ENCODE measurements at regions not wholly inside any gene's neighbourhood (a gene's known extent, or its start where the extent isn't known, plus 50 kb on each side); places are given as distances from the start of the nearest gene placed in this dataset.
A peak's percentile ranks its signal among the peaks of the same experiment; 100 is the strongest.

- Mint-ChIP-seq H3K9me3 (peaks cover 0 to 5% (median 2%) of the 10 kb centered on the region in 7 donors), H3K4me3 (no peak overlapping the region), H3K4me1 (peaks cover 0 to 12% (median 5%) of the 10 kb centered on the region in 4 donors), H3K27me3 (no peaks in the 10 kb centered on the region), H3K27ac (no peak overlapping the region), H3K36me3 (peaks cover 8% of the 10 kb centered on the region)
- H3K27me3 ChIP-seq (ENCODE audit: control insufficient read depth, insufficient read depth, low read length), result no peaks in the 10 kb centered on the region
- no peak for DNase-seq
- no peaks in the 10 kb centered on the region for H3K36me3 ChIP-seq (ENCODE audit: control insufficient read depth, insufficient read depth, low read length)
- H3K4me3 ChIP-seq (ENCODE audit: low read depth, low read length), result no peak overlapping the region
- no peaks in the 10 kb centered on the region for H3K4me1 ChIP-seq (ENCODE audit: control insufficient read depth, insufficient read depth, low read length, poor library complexity, severe bottlenecking)
- peaks cover 0 to 6% of the 10 kb centered on the region in 2 experiments for H3K9me3 ChIP-seq (ENCODE audit: control insufficient read depth in 2 of 2, low read length in 2 of 2)
- no peak for ATAC-seq (ENCODE audit: low read depth in 2 of 2)
- no peak overlapping the region for H3K27ac ChIP-seq (ENCODE audit: insufficient read depth, low read length, poor library complexity, severe bottlenecking)
Measured at GRCh38 chr6:156150391-156150790, 626.8 kb upstream of the ARID1B start.

DNA sequence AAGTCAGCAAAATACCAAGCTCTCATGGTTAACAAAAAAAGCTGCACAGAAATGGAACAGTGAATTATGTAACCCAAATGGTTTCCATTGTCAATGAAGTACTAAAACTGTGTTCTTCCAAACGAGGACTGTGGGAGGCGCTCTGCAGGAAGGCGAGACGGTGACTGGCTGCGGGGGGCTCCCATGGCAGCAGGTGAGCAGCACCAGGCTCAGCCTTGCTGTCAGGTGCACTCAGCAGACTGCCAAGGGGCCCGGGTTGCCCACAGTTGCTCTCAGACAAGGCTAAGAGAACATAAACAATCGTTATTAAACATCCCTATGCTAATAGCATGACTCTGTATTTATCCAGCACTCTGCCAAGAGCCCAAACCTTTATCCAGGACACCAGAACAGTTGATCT is 630.3 kb upstream of the ARID1B start:
- H3K27ac Mint-ChIP-seq, result no peak overlapping the region
- Histone ChIP-seq H3K4me3 (ENCODE audit: low read depth, low read length) (no peak overlapping the region), H3K36me3 (ENCODE audit: control insufficient read depth, insufficient read depth, low read length) (no peaks in the 10 kb centered on the region), H3K27ac (ENCODE audit: insufficient read depth, low read length, poor library complexity, severe bottlenecking) (no peak overlapping the region), H3K9me3 (ENCODE audit: control insufficient read depth in 2 of 2, low read length in 2 of 2) (peaks cover 0 to 9% of the 10 kb centered on the region in 2 experiments), H3K27me3 (ENCODE audit: control insufficient read depth, insufficient read depth, low read length) (no peaks in the 10 kb centered on the region), H3K4me1 (ENCODE audit: control insufficient read depth, insufficient read depth, low read length, poor library complexity, severe bottlenecking) (no peaks in the 10 kb centered on the region)
- ATAC-seq (ENCODE audit: low read depth in 2 of 2), result no peak
- no peak for DNase-seq
- H3K27me3 Mint-ChIP-seq, result peaks cover 6% of the 10 kb centered on the region
- peaks cover 10% of the 10 kb centered on the region for H3K36me3 Mint-ChIP-seq
- peaks cover 0 to 4% (median 0%) of the 10 kb centered on the region in 4 donors for H3K4me1 Mint-ChIP-seq
- peaks cover 5 to 29% (median 17%) of the 10 kb centered on the region in 7 donors for H3K9me3 Mint-ChIP-seq
- no peak overlapping the region for H3K4me3 Mint-ChIP-seq

DNA sequence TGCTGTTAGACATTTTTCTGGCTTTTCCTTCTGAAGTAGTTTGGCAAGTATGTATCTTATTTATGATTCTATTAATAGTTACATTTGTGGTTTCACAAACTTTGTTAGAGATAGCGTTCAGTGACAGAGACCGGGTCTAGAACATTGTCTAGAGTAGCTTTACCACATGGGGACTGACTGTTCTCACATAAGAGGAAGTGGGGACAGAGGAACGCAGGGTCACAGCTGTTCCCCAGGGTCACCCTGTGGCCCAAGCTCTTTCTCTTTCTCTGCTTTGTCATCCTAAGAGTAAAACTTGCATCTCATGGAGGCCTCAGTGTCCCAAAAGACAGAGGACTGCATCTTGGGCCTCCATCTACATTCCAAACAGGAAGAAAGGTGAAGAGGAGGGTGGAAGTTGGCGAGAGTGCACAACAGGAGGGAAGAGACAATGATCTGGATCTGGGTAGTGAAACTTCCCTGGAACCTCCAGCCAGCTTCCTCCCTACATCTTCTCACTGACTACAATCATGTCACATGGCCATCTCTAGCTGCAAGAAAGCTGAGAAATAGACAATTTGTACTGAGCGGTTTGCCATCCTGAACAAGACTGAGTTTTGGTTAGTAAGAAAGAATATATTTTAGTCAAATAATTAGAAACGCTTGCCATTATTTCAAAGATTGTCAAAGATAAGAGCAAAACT is 645.8 kb upstream of the ARID1B start:
- Mint-ChIP-seq H3K4me3 (no peak overlapping the region), H3K9me3 (peaks cover 0 to 14% (median 8%) of the 10 kb centered on the region in 7 donors), H3K27ac (no peak overlapping the region), H3K27me3 (peaks cover 4% of the 10 kb centered on the region), H3K36me3 (no peaks in the 10 kb centered on the region), H3K4me1 (no peaks in the 10 kb centered on the region)
- H3K9me3 ChIP-seq (ENCODE audit: control insufficient read depth in 2 of 2, low read length in 2 of 2), result no peaks in the 10 kb centered on the region
- H3K27me3 ChIP-seq (ENCODE audit: control insufficient read depth, insufficient read depth, low read length), result no peaks in the 10 kb centered on the region
- DNase-seq (no peak), ATAC-seq (ENCODE audit: low read depth in 2 of 2) (no peak)
- no peaks in the 10 kb centered on the region for H3K4me1 ChIP-seq (ENCODE audit: control insufficient read depth, insufficient read depth, low read length, poor library complexity, severe bottlenecking)
- no peak overlapping the region for H3K27ac ChIP-seq (ENCODE audit: insufficient read depth, low read length, poor library complexity, severe bottlenecking)
- no peak overlapping the region for H3K4me3 ChIP-seq (ENCODE audit: low read depth, low read length)
- H3K36me3 ChIP-seq (ENCODE audit: control insufficient read depth, insufficient read depth, low read length), result no peaks in the 10 kb centered on the region

- no peaks in the 10 kb centered on the region for H3K36me3 Mint-ChIP-seq
- Histone ChIP-seq H3K4me3 (ENCODE audit: low read depth, low read length) (no peak overlapping the region), H3K9me3 (ENCODE audit: control insufficient read depth in 2 of 2, low read length in 2 of 2) (no peaks in the 10 kb centered on the region), H3K36me3 (ENCODE audit: control insufficient read depth, insufficient read depth, low read length) (no peaks in the 10 kb centered on the region), H3K27ac (ENCODE audit: insufficient read depth, low read length, poor library complexity, severe bottlenecking) (no peak overlapping the region), H3K27me3 (ENCODE audit: control insufficient read depth, insufficient read depth, low read length) (no peaks in the 10 kb centered on the region), H3K4me1 (ENCODE audit: control insufficient read depth, insufficient read depth, low read length, poor library complexity, severe bottlenecking) (no peaks in the 10 kb centered on the region)
- no peak overlapping the region for H3K4me3 Mint-ChIP-seq
- H3K27ac Mint-ChIP-seq, result no peak overlapping the region
- H3K4me1 Mint-ChIP-seq, result no peaks in the 10 kb centered on the region
- no peaks in the 10 kb centered on the region for H3K27me3 Mint-ChIP-seq
- DNase-seq, result no peak
- H3K9me3 Mint-ChIP-seq, result peaks cover 0 to 2% (median 0%) of the 10 kb centered on the region in 7 donors
- no peak for ATAC-seq (ENCODE audit: low read depth in 2 of 2)
Measured at GRCh38 chr6:156126535-156126934, 650.6 kb upstream of the ARID1B start.

GRCh38 chr6:156125844-156126243 is 651.3 kb upstream of the ARID1B start:
- no peak overlapping the region for H3K27ac ChIP-seq (ENCODE audit: insufficient read depth, low read length, poor library complexity, severe bottlenecking)
- no peaks in the 10 kb centered on the region for H3K9me3 ChIP-seq (ENCODE audit: control insufficient read depth in 2 of 2, low read length in 2 of 2)
- no peak overlapping the region for H3K4me3 ChIP-seq (ENCODE audit: low read depth, low read length)
- no peaks in the 10 kb centered on the region for H3K27me3 Mint-ChIP-seq
- no peak overlapping the region for H3K4me3 Mint-ChIP-seq
- H3K36me3 ChIP-seq (ENCODE audit: control insufficient read depth, insufficient read depth, low read length), result no peaks in the 10 kb centered on the region
- no peaks in the 10 kb centered on the region for H3K36me3 Mint-ChIP-seq
- H3K27ac Mint-ChIP-seq, result peak overlapping the region in 1 of 3 donors; percentile 15
- no peaks in the 10 kb centered on the region for H3K27me3 ChIP-seq (ENCODE audit: control insufficient read depth, insufficient read depth, low read length)
- H3K4me1 ChIP-seq (ENCODE audit: control insufficient read depth, insufficient read depth, low read length, poor library complexity, severe bottlenecking), result no peaks in the 10 kb centered on the region
- H3K4me1 Mint-ChIP-seq, result no peaks in the 10 kb centered on the region
- DNase-seq (no peak), ATAC-seq (ENCODE audit: low read depth in 2 of 2) (no peak)
- peaks cover 0 to 2% (median 0%) of the 10 kb centered on the region in 7 donors for H3K9me3 Mint-ChIP-seq

DNA sequence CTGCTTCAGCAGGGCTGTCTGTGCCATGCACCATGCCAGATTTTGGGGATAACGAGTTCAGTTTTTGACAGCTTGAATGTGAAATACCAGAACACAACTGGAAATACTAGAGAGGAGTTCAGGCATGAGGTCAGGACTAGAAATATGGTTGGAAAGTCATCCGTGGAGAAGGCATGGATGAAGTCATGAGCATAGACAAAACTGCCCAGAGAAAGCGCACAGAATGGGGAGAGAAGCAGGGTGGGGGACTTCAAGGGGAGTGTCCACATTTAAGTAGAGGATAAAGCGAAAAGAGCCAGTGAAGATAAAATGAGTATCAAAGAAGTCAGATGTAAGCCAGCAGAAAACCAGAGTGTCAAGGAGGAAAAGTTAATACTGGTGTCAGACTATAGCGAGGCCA is 653.4 kb upstream of the ARID1B start:
- Histone ChIP-seq H3K27me3 (ENCODE audit: control insufficient read depth, insufficient read depth, low read length) (no peaks in the 10 kb centered on the region), H3K27ac (ENCODE audit: insufficient read depth, low read length, poor library complexity, severe bottlenecking) (no peak overlapping the region), H3K4me3 (ENCODE audit: low read depth, low read length) (no peak overlapping the region), H3K4me1 (ENCODE audit: control insufficient read depth, insufficient read depth, low read length, poor library complexity, severe bottlenecking) (no peaks in the 10 kb centered on the region), H3K36me3 (ENCODE audit: control insufficient read depth, insufficient read depth, low read length) (no peaks in the 10 kb centered on the region), H3K9me3 (ENCODE audit: control insufficient read depth in 2 of 2, low read length in 2 of 2) (no peaks in the 10 kb centered on the region)
- Mint-ChIP-seq H3K4me1 (no peaks in the 10 kb centered on the region), H3K36me3 (no peaks in the 10 kb centered on the region), H3K27me3 (no peaks in the 10 kb centered on the region), H3K4me3 (no peak overlapping the region), H3K9me3 (peaks cover 0 to 2% (median 0%) of the 10 kb centered on the region in 7 donors), H3K27ac (peak overlapping the region in 1 of 3 donors; percentile 20)
- ATAC-seq (ENCODE audit: low read depth in 2 of 2), result no peak
- no peak for DNase-seq

GRCh38 chr6:156121973-156122372 is 655.2 kb upstream of the ARID1B start:
- no peaks in the 10 kb centered on the region for H3K27me3 Mint-ChIP-seq
- H3K4me1 Mint-ChIP-seq, result no peaks in the 10 kb centered on the region
- DNase-seq (no peak), ATAC-seq (ENCODE audit: low read depth in 2 of 2) (no peak)
- no peak overlapping the region for H3K4me3 Mint-ChIP-seq
- Histone ChIP-seq H3K4me3 (ENCODE audit: low read depth, low read length) (no peak overlapping the region), H3K4me1 (ENCODE audit: control insufficient read depth, insufficient read depth, low read length, poor library complexity, severe bottlenecking) (no peaks in the 10 kb centered on the region), H3K27me3 (ENCODE audit: control insufficient read depth, insufficient read depth, low read length) (no peaks in the 10 kb centered on the region), H3K36me3 (ENCODE audit: control insufficient read depth, insufficient read depth, low read length) (no peaks in the 10 kb centered on the region), H3K27ac (ENCODE audit: insufficient read depth, low read length, poor library complexity, severe bottlenecking) (no peak overlapping the region), H3K9me3 (ENCODE audit: control insufficient read depth in 2 of 2, low read length in 2 of 2) (no peaks in the 10 kb centered on the region)
- peaks cover 0 to 3% (median 0%) of the 10 kb centered on the region in 7 donors for H3K9me3 Mint-ChIP-seq
- H3K27ac Mint-ChIP-seq, result no peak overlapping the region
- no peaks in the 10 kb centered on the region for H3K36me3 Mint-ChIP-seq

DNA sequence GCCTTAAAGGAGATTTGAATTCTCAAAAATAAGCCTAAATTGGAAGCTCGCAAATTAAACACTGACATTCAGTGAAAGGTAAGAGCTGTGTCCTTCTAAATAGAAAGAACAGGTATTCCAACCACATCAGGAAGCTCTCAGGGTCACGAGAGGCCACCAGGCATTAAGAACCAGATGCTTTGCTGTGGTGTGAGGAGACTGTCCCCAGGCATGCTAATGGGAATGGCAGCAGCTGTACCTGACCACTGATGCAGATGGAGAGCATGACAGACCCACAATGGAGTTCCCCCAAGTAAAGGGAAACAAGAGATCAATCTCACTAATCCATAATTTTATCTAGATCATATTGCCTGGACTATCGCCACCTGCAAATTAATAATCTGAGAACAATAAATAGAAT is 658.9 kb upstream of the NOX3 start:
- H3K9me3 Mint-ChIP-seq, result peaks cover 0 to 2% (median 0%) of the 10 kb centered on the region in 7 donors
- no peaks in the 10 kb centered on the region for H3K36me3 ChIP-seq (ENCODE audit: control insufficient read depth, insufficient read depth, low read length)
- H3K4me3 ChIP-seq (ENCODE audit: low read depth, low read length), result no peak overlapping the region
- no peak for DNase-seq
- ATAC-seq (ENCODE audit: low read depth in 2 of 2), result no peak
- H3K4me3 Mint-ChIP-seq, result no peak overlapping the region
- no peaks in the 10 kb centered on the region for H3K36me3 Mint-ChIP-seq
- no peaks in the 10 kb centered on the region for H3K27me3 Mint-ChIP-seq
- H3K27ac ChIP-seq (ENCODE audit: insufficient read depth, low read length, poor library complexity, severe bottlenecking), result no peak overlapping the region
- no peaks in the 10 kb centered on the region for H3K9me3 ChIP-seq (ENCODE audit: control insufficient read depth in 2 of 2, low read length in 2 of 2)
- H3K27ac Mint-ChIP-seq, result no peak overlapping the region
- no peaks in the 10 kb centered on the region for H3K27me3 ChIP-seq (ENCODE audit: control insufficient read depth, insufficient read depth, low read length)
- H3K4me1 ChIP-seq (ENCODE audit: control insufficient read depth, insufficient read depth, low read length, poor library complexity, severe bottlenecking), result no peaks in the 10 kb centered on the region
- H3K4me1 Mint-ChIP-seq, result peaks cover 0 to 4% (median 0%) of the 10 kb centered on the region in 4 donors

All from CD4-positive, CD25-positive, alpha-beta regulatory T cell (primary cell).